Hepatocyte (in vitro differentiated cells): ENCODE measurements at regions not wholly inside any gene's neighbourhood (a gene's known extent, or its start where the extent isn't known, plus 50 kb on each side); places are given as distances from the start of the nearest gene placed in this dataset.

Source experiments
- DNase-seq: peaks from one replicate; pipeline ENCODE4 v3.0.0-alpha.2; 2016; ENCODE audit warnings: low spot score
- H2AFZ ChIP-seq: fragments of 200-600 bp; sonication (generic); 2 replicates; pipeline ENCODE4 v1.6.0; 2016; ENCODE audit warnings: antibody characterized with exemption, mild to moderate bottlenecking
- H3K27ac ChIP-seq: fragments of 200-600 bp; sonication (generic); 2 replicates; pipeline ENCODE4 v1.5.1; 2016; ENCODE audit warnings: mild to moderate bottlenecking
- H3K27me3 ChIP-seq: fragments of 200-600 bp; sonication (generic); 2 replicates; pipeline ENCODE4 v1.6.1; 2016
- H3K36me3 ChIP-seq: fragments of 200-600 bp; sonication (generic); replicated peaks from 2 replicates; pipeline ENCODE4 v1.5.1; 2016; ENCODE audit warnings: low read depth; ENCODE audit not compliant: insufficient read depth
- H3K4me1 ChIP-seq: fragments of 200-600 bp; sonication (generic); 2 replicates; pipeline ENCODE4 v1.5.1; 2016; ENCODE audit warnings: mild to moderate bottlenecking, moderate library complexity; ENCODE audit not compliant: insufficient read depth
- H3K4me2 ChIP-seq: fragments of 200-600 bp; sonication (generic); 2 replicates; pipeline ENCODE4 v1.6.0; 2016
- H3K4me3 ChIP-seq: fragments of 200-600 bp; sonication (generic); 2 replicates; pipeline ENCODE4 v1.5.1; 2016; ENCODE audit warnings: mild to moderate bottlenecking
- H3K79me2 ChIP-seq: fragments of 200-600 bp; sonication (generic); 2 replicates; pipeline ENCODE4 v1.6.0; 2017; ENCODE audit warnings: mild to moderate bottlenecking
- H3K9me2 ChIP-seq: fragments of 200-600 bp; sonication (generic); replicated peaks from 2 replicates; pipeline ENCODE4 v1.6.0; 2017; ENCODE audit warnings: mild to moderate bottlenecking; ENCODE audit not compliant: insufficient read depth
- H3K9me3 ChIP-seq: fragments of 200-600 bp; sonication (generic); 2 replicates; pipeline ENCODE4 v1.5.1; 2016; ENCODE audit warnings: low read depth, mild to moderate bottlenecking
- H4K20me1 ChIP-seq: fragments of 200-600 bp; sonication (generic); 2 replicates; pipeline ENCODE4 v1.6.0; 2016; ENCODE audit warnings: mild to moderate bottlenecking; ENCODE audit not compliant: insufficient read depth, poor library complexity, severe bottlenecking
- CTCF ChIP-seq: fragments of 200-600 bp; sonication (generic); IDR thresholded peaks from 2 replicates; pipeline ENCODE4 v1.5.1; 2016; ENCODE audit warnings: antibody characterized with exemption, mild to moderate bottlenecking; ENCODE audit not compliant: poor library complexity
- EZH2 ChIP-seq: fragments of 200-600 bp; sonication (generic); IDR thresholded peaks from 2 replicates; pipeline ENCODE4 v1.6.1; 2016; ENCODE audit warnings: antibody characterized with exemption, mild to moderate bottlenecking, borderline replicate concordance
- EZH2phosphoT487 ChIP-seq: fragments of 200-600 bp; sonication (generic); IDR thresholded peaks from one replicate; pipeline ENCODE4 v1.6.1; 2018; ENCODE audit warnings: antibody characterized with exemption, mild to moderate bottlenecking, low read depth, moderate library complexity; ENCODE audit not compliant: unreplicated experiment, severe bottlenecking
- WGBS: methylation state at CpG from one replicate; pipeline ENCODE4 v1.1.6; 2016; ENCODE audit warnings: low lambda C conversion rate; ENCODE audit errors: missing lambda C conversion rate; 5-methylcytosine and 5-hydroxymethylcytosine counted together

GRCh38 chr10:30178356-30178964 is 119.1 kb upstream of the JCAD start:
- Histone ChIP-seq H3K4me1 (peaks cover 33% of the 10 kb centered on the region), H3K36me3 (no peaks in the 10 kb centered on the region), H2AFZ (no peak overlapping the region), H3K9me2 (no peaks in the 10 kb centered on the region), H3K4me3 (no peak overlapping the region), H3K4me2 (no peak overlapping the region), H3K79me2 (no peaks in the 10 kb centered on the region), H3K27me3 (no peaks in the 10 kb centered on the region), H4K20me1 (no peaks in the 10 kb centered on the region), H3K9me3 (no peaks in the 10 kb centered on the region), H3K27ac (no peak overlapping the region)
- 52% methylated on average over 8 of the region's 8 CpGs for WGBS
- TF ChIP-seq CTCF (no peak), EZH2phosphoT487 (no peak), EZH2 (no peak)
- DNase-seq, result no peak

- WGBS, result 70% methylated on average over 10 of the region's 10 CpGs
Measured at GRCh38 chr10:30176776-30177533, 117.6 kb upstream of the JCAD start.

GRCh38 chr10:30176182-30176581 is 116.8 kb upstream of the JCAD start:
- H3K36me3 ChIP-seq, result no peaks in the 10 kb centered on the region
- peaks cover 22% of the 10 kb centered on the region for H3K4me1 ChIP-seq
- H3K4me3 ChIP-seq, result no peak overlapping the region
- DNase-seq, result no peak
- 90% methylated on average over 9 of the region's 9 CpGs for WGBS
- no peaks in the 10 kb centered on the region for H3K79me2 ChIP-seq
- H3K9me2 ChIP-seq, result no peaks in the 10 kb centered on the region
- no peak overlapping the region for H2AFZ ChIP-seq
- H3K4me2 ChIP-seq, result no peak overlapping the region
- H4K20me1 ChIP-seq, result no peaks in the 10 kb centered on the region
- no peaks in the 10 kb centered on the region for H3K27me3 ChIP-seq
- no peak overlapping the region for H3K27ac ChIP-seq
- no peaks in the 10 kb centered on the region for H3K9me3 ChIP-seq
- TF ChIP-seq EZH2 (no peak), EZH2phosphoT487 (no peak), CTCF (no peak)

More at GRCh38 chr10:30176776-30177533, 117.6 kb upstream of the JCAD start:
- no peaks in the 10 kb centered on the region for H3K36me3 ChIP-seq
- peaks cover 22% of the 10 kb centered on the region for H3K4me1 ChIP-seq
- no peak for DNase-seq
- H3K27me3 ChIP-seq, result no peaks in the 10 kb centered on the region
- no peaks in the 10 kb centered on the region for H3K9me3 ChIP-seq
- no peaks in the 10 kb centered on the region for H3K9me2 ChIP-seq
- no peaks in the 10 kb centered on the region for H3K79me2 ChIP-seq
- H3K4me2 ChIP-seq, result no peak overlapping the region
- no peak overlapping the region for H2AFZ ChIP-seq
- no peak for TF ChIP-seq CTCF
- TF ChIP-seq EZH2, result no peak
- H3K4me3 ChIP-seq, result no peak overlapping the region
- H4K20me1 ChIP-seq, result no peaks in the 10 kb centered on the region
- no peak overlapping the region for H3K27ac ChIP-seq
